GM21367 (cell line): ENCODE measurements at regions not wholly inside any gene's neighbourhood (a gene's known extent, or its start where the extent isn't known, plus 50 kb on each side); places are given as distances from the start of the nearest gene placed in this dataset.

Source experiments
- ATAC-seq: cut with Tn5 transposase; IDR thresholded peaks from one replicate; pipeline ENCODE4 v1.9.1; 2021; ENCODE audit not compliant: unreplicated experiment

DNA sequence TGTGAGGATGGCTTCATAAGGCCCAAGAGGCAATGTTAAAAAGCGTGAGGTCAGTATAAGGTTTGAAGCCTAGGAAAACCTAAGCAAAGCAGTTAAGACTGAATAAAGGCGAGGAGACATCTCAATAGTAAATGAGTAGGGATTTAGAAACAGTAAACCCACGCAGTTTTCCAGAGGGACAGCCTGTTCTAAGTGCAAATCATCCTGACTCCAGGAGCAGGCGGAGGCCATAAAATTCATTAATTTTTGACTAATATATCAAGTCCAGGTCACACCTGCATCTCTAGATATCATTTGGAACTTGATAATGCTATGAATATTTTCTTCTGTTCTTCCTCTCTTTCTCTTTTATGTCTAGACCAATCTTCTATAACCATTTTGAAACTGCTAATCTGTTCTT is 597.0 kb upstream of the RGS18 start:
- ATAC-seq, result no peak

DNA sequence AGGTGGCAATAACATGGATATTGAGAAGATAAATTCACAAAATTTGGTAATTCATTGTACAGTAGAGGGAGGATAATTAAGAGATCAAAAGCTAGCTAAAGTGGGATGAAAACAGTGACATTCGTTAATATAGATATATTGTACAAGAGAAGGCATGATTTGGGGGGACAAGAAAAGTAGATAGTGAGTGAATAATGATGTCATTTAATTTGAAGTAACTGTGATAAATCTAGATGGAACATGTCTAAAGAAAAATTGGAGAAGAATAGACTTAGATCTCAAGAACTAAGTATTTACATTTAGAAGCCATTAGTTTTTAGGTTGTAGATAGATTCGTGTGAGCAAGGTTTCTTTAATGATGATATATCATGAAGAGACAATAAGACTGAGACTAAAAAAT is 594.0 kb upstream of the RGS18 start:
- ATAC-seq, result no peak

DNA sequence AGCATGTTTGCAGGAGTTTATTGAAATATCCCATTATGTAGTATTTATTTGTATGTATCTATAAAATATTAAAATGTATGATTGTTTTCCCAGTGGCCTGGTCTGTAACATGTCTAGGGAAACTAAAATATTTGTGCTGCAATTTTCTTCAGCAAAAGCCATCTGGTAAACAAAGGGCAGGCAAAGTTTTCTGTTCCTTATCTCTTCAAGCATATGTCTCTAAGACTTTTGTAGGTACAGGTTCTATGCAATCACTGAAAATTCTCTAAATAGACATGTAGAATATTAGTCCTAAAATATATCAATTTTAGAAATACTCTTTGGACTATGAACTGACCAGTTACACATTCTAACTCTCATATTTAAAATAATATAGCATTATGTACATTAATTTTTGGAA is 585.8 kb upstream of the RGS18 start:
- ATAC-seq, result no peak

- ATAC-seq, result no peak
Observed at GRCh38 chr1:191575180-191575579, 583.1 kb upstream of the RGS18 start.

GRCh38 chr1:191575746-191576145 is 582.5 kb upstream of the RGS18 start:
- ATAC-seq, result no peak

- no peak for ATAC-seq
Observed at GRCh38 chr1:191577213-191577612, 581.0 kb upstream of the RGS18 start.

- ATAC-seq, result no peak
Observed at GRCh38 chr1:191578281-191578680, 580.0 kb upstream of the RGS18 start.

- no peak for ATAC-seq
Observed at GRCh38 chr1:191579019-191579418, 579.2 kb upstream of the RGS18 start.

GRCh38 chr1:191582169-191582568 is 576.1 kb upstream of the RGS18 start:
- ATAC-seq, result peak; percentile 57

DNA sequence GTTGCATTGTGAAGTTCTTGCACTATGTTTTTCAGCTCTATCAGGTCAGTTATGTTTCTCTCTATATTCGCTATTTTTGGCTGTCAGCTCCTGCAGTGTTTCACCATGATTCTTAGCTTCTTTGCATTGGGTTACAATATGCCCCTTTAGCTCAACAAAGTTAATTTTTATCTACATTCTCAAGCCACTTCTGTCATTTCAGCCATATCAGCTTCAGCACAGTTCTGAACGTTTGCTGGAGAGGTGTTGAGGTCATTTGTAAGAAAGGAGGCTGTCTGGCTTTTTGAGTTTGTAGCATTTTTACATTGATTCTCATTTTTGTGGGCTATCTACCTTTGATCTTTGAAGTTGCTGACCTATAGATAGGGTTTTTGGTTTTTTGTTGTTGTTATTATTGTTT is 573.2 kb upstream of the RGS18 start:
- no peak for ATAC-seq

DNA sequence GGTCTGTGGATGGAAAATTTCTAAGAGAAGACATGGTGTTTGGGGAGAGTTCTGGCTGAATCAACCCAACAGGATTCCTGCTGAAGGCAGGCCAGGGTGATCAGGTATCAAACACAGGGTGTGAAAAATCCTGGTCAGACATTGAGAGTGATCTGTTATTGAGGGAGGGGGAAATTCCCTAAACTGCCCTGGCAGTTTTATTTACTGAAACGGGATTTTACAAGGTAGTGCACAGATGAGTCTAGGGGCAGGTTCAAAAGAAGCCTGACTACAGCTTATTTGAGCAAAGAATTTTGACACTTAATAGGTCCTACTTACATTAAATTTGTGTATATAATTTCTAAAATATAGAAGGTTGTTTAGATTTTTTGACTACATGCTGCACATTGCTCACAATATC is 569.4 kb upstream of the RGS18 start:
- no peak for ATAC-seq

- ATAC-seq, result no peak
Observed at GRCh38 chr1:191589536-191589935, 568.7 kb upstream of the RGS18 start.

DNA sequence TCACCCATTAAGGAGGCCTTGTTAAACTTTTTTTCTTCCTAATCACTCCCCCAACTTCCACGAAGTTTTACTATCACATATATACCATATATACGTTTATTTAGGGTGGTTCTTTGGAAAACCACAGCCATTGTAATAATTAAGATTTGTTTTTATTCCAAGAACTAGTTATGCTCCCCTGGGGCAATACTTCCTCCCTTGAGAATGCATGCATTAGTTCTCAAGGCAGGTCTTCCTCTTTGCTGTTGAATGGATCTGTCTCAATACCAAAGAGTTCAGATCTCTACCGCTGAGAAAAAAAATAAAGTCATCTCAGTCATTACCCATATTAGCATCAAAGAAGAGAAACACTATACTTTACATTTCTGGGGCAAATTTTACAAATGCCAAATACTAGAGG is 567.7 kb upstream of the RGS18 start:
- no peak for ATAC-seq

DNA sequence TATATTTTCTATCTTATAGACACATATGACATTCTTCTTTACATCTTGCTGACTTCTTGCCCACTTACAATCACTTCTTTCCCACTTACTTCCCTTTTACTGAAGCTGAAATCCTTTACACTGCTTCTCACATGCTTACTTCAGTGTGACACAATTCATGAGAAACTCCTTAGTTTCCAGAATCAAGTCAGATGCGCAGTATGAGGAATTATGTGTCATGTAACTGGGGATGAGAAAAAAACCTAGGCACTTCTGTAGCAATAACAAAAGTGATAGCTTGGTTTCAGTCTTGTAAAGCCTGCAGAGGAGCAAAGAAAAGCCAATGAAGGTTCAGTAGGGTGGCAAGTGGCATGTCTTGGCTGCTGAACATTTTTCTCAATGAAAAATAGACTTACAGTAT is 566.2 kb upstream of the RGS18 start:
- no peak for ATAC-seq

DNA sequence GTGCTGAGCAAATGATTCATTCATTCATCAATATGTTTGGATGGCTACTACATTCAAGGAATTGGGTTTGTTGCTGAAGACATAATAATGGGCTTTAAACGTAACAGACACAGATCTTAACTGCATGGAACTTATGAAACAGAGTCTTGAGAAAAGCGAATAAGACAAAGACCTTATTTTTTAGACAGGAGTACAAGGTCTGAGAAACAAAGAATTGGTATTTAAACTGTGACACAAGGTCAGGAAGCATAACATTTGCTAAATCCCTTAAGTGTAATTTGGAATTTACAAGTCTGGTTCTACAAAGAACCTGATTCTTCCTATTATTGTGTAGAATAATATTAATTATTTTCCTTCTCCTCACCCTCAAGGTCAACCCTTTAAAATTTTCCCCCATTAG is 565.4 kb upstream of the RGS18 start:
- ATAC-seq, result no peak

GRCh38 chr1:191595170-191595569 is 563.1 kb upstream of the RGS18 start:
- no peak for ATAC-seq

GRCh38 chr1:191608367-191608766 is 549.9 kb upstream of the RGS18 start:
- no peak for ATAC-seq

GRCh38 chr1:191609305-191609704 is 549.0 kb upstream of the RGS18 start:
- ATAC-seq, result no peak

- ATAC-seq, result no peak
Observed at GRCh38 chr1:191615101-191615821, 543.0 kb upstream of the RGS18 start.

GRCh38 chr1:191618181-191618580 is 540.1 kb upstream of the RGS18 start:
- no peak for ATAC-seq

GRCh38 chr1:191620883-191621282 is 537.4 kb upstream of the RGS18 start:
- ATAC-seq, result no peak

DNA sequence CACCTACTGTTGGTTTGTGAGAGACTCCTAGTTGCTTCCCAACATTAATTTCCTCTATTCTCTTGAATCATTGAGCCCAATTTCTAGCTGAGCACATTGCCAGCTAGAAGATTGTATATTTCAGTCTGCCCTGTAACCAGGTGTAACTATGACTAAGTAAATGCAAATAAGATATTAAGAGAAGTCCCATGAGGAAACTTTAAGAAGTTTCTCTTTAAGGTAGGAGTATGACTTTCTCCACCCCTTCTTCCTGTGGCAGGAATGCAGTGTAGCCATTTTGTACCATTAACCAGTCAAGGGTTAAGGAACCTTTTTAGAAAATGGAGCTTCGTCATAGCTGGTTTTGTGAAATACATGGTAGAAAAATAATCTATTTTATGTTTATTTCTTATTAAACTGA is 534.2 kb upstream of the RGS18 start:
- ATAC-seq, result no peak

GRCh38 chr1:191629836-191630235 is 528.4 kb upstream of the RGS18 start:
- ATAC-seq, result no peak
